Renal pelvis (tissue), 1 donor: ENCODE measurements at regions not wholly inside any gene's neighbourhood (a gene's known extent, or its start where the extent isn't known, plus 50 kb on each side); places are given as distances from the start of the nearest gene placed in this dataset.
"Not testable (repeated sequence)": the region's sequence is repeated elsewhere in the genome, so short reads cannot be mapped to it uniquely, and the experiment has no call there.

Source experiments
- DNase-seq: peaks from one replicate; pipeline ENCODE4 v3.0.0-alpha.2; 2013

GRCh38 chr15:59896663-59897074, 107.4 kb upstream of the FOXB1 start:
- DNase-seq = no peak

DNA sequence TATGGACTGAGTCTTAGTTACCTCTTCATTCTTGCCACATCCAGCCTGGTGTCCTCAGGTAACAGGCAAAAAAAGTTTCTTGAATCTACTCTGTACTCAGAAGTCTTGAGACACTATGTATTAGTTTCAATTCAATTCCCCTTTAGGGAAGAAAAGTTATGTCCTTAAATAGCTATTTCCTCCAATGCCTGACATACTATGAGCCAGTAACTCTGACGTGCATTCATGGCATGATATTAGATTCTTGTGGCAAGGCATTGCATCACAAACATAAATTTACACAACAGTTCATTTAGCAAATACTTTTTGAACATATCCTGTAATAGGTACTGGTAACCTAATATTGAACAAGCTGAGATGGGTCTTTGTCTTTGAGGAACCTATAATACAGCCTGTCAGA, 109.3 kb upstream of the FOXB1 start:
- DNase-seq = no peak

GRCh38 chr15:59892985-59893384, 111.1 kb upstream of the FOXB1 start:
- DNase-seq = peak; percentile 62

DNA sequence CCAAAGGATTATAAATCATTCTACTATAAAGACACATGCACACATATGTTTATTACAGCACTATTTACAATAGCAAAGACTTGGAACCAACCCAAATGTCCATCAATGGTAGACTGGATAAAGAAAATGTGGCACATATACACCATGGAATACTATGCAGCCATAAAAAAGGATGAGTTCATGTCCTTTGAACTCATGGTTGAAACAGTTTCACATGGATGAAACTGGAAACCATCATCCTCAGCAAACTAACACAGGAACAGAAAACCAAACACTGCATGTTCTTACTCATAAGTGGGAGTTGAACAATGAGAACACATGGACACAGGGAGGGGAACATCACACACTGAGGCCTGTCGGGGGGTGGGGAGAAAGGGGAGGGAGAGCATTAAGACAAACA, 116.2 kb upstream of the FOXB1 start:
- not testable (repeated sequence) for DNase-seq

DNA sequence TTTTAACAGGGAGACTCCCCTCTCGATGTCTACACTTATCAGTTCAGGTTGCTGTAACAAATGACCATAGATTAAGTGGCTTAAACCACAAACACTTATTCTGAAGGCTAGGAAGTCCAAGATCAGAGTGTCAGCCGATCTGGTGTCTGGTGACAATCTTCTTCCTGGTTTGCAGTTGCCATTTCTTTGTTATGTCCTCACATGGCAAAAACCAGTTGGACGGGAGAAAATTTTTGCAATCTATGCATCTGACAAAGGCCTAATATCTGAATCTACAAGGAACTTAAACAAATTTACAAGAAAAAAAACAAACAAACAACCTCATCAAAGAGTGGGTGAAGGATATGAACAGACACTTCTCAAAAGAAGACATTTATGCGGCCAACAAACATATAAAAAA, 116.9 kb upstream of the FOXB1 start:
- no peak for DNase-seq

DNA sequence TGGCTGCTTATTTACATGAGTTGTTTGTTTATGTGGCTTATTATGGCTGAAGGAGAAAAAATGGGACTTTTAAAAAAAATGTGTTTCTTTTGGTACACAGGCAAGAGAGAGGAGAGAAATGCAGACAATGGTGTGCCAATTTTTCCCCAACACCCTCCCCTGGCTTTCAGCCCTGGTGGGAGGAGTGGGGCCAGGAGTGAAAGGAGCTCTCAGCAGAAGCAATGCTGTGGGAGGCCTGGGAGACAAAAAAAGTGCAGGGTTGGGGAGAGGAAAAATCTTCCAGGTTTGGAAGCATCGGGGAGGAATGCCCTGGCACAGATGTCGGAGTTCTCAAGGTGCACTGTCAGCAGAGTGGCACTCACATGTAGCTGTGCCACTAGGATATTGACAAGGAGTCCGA, 117.7 kb upstream of the FOXB1 start:
- DNase-seq = no peak

- DNase-seq = peak; percentile 33
Observed at GRCh38 chr15:59885832-59886231, 118.3 kb upstream of the FOXB1 start.

DNA sequence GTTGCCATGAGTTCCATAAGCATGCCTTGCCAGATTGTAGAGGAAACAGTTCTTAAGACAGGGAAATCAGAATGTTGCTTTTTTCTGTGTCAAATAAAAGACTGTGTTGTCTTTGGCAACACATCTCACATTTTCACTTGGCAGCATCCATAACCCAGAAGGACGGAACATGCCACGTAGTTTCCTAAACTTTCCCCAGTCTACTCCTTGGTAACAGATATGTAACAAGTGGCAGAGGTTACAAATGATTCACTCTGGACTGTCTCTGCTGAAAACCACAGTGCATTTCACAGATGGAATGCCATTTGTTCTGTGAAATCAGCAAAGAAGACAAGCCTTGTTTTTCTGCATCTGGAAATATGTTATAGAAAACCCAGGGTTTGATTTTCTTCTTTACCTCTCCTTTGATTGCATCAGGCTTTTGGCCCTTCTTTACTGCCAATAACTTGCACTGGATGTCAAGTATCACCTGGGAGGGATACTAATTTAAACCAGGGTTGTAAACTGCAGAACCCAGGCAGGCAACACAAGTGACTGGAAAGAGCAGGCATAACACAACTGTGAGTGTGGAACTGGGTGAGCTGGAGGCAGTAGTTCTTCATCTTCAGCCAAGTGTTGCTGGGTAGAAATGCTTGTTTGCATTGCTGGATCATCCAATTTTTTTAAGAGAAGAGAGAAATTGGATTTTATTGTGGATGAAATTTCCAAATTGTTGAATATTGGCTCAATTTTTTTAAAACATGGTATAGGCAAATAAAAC, 124.4 kb upstream of the FOXB1 start:
- DNase-seq = no peak

- no peak for DNase-seq
Observed at GRCh38 chr15:59876140-59876539, 128.0 kb upstream of the FOXB1 start.

GRCh38 chr15:59873644-59874272, 130.4 kb upstream of the FOXB1 start:
- DNase-seq = peak; percentile 8

GRCh38 chr15:59867086-59867855, 136.8 kb upstream of the FOXB1 start:
- no peak for DNase-seq

DNA sequence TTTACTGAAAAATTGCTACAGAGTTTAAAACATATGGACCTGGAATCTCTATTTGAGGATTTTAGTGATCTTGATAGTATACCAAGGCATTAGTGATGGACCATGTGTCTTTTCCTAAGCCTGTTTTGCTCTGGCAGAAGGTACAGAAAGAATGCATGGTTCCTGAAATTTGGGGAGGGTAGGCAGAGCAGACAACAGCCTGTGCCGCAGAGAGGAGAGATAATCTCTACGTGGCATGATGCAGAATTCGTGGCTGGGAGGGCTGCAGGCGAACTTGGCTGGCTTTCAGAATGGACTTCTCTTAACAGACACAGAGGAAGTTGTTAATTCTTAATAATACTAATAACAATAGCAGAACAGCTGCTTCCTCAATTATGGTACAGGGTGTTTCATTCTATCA, 137.5 kb upstream of the FOXB1 start:
- no peak for DNase-seq

GRCh38 chr15:59862191-59863155, 141.6 kb upstream of the FOXB1 start:
- DNase-seq = no peak

- DNase-seq = peak; percentile 33
Observed at GRCh38 chr15:59847968-59848367, 156.1 kb upstream of the FOXB1 start.

GRCh38 chr15:59845942-59846499, 156.9 kb upstream of the BNIP2 start:
- DNase-seq = no peak

GRCh38 chr15:59843609-59844008, 154.5 kb upstream of the BNIP2 start:
- DNase-seq = no peak

GRCh38 chr15:59841036-59841435, 151.9 kb upstream of the BNIP2 start:
- DNase-seq = no peak

DNA sequence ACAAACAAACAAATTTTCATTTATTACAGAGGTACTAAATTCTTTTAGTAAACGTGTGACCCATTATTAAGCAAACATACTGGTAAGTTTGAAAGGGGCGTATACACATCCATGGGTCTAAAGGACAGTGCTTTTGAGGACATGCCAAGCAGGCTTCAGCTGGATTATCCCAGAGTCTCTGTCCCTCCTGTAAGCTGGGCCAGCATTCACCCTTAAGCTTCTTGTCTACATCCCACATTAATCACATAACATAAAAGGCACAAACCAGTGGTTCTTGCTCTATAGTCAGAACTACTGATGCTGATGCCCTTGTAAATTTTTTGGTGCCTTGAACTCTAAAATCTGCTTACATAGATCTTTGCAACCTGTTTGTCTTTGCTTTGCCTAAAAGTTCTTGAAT, 150.8 kb upstream of the BNIP2 start:
- no peak for DNase-seq

DNA sequence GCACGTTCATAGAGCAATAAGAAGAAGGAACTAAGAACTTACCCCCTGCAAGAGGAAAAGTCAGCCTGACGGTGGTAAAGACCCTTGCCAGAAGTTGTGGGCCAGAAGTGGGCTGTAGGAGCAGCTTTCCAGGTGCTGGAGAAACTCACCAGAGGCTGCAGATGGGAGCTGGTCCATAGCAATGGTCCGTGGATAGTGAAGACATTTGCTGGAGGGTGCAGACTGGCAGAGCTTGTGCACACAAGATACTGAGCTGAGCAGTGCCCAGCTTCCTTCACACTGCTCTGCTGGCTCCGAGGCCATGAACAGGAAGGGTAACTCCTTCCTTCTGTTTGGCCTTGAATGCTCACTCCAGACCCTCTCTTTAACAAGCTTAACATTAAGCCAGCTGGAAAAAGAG, 149.8 kb upstream of the BNIP2 start:
- no peak for DNase-seq

GRCh38 chr15:59835776-59836175, 146.7 kb upstream of the BNIP2 start:
- no peak for DNase-seq

DNA sequence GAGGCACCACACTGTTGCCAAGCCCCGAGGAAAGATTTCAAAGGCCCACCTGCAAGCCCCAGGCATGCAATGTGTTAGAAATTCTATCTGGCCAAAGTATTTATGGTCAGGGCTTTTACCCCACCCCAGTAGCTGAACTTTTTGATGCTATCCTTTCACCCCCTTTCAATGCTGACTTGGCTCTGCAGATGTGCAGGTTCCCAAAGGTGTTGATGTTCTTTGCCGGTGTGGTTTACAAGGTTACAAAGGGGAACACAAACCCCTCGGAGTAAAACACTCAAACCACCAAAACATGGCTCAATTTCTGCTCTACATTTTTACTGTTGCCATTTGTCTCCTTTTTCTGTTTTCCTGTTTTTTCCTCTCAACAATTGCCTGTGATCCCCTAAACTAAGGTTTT, 145.4 kb upstream of the BNIP2 start:
- no peak for DNase-seq

DNA sequence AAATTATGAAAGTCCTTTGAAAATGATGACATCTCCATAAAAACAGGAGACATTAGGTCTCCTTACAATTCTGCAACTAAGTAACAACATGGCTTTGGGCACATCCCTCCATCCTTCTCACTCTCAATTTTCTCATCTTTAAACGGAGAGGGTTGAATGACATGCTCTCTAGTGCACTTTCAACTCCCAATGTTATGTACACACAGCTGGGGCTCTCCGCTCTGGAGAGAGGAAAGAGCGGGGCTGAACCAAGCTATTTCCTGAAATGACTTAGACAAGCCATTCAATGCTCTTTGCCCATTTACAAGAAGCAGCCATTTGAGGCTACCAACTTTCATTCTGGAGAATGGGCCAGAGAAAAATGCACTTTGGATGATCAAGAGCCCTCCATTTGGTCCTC, 144.2 kb upstream of the BNIP2 start:
- DNase-seq = no peak
